H9 (cell line): ENCODE measurements at regions not wholly inside any gene's neighbourhood (a gene's known extent, or its start where the extent isn't known, plus 50 kb on each side); places are given as distances from the start of the nearest gene placed in this dataset.
"Not testable (repeated sequence)": the region's sequence is repeated elsewhere in the genome, so short reads cannot be mapped to it uniquely, and the experiment has no call there.

Source experiments
- DNase-seq: peaks from one replicate; pipeline ENCODE4 v3.0.0-alpha.2; 2017
- H2AFZ ChIP-seq: one replicate; pipeline ENCODE4 v1.6.1; 2013; ENCODE audit warnings: mild to moderate bottlenecking, low read length, control low read depth, moderate library complexity
- H2AK5ac ChIP-seq: 2 replicates; pipeline ENCODE4 v1.6.1; 2013; ENCODE audit warnings: low read length, control low read depth, mixed read lengths; ENCODE audit not compliant: insufficient read length
- H2BK120ac ChIP-seq: one replicate; pipeline ENCODE4 v1.6.1; 2013; ENCODE audit warnings: low read depth, mild to moderate bottlenecking, low read length, control low read depth, inconsistent platforms; ENCODE audit not compliant: poor library complexity, severe bottlenecking
- H2BK12ac ChIP-seq: 2 replicates; pipeline ENCODE4 v1.6.1; 2013; ENCODE audit warnings: low read length, control low read depth, mixed read lengths, low read depth; ENCODE audit not compliant: insufficient read length
- H2BK15ac ChIP-seq: 2 replicates; pipeline ENCODE4 v1.6.1; 2013; ENCODE audit warnings: low read depth, low read length, control low read depth
- H2BK20ac ChIP-seq: one replicate; pipeline ENCODE4 v1.6.1; 2013; ENCODE audit warnings: low read depth, mild to moderate bottlenecking, low read length, control low read depth, inconsistent platforms; ENCODE audit not compliant: poor library complexity, severe bottlenecking
- H2BK5ac ChIP-seq: 2 replicates; pipeline ENCODE4 v1.6.1; 2013; ENCODE audit warnings: low read length, control low read depth, mixed read lengths; ENCODE audit not compliant: insufficient read length
- H3K14ac ChIP-seq: 2 replicates; pipeline ENCODE4 v1.6.1; 2013; ENCODE audit warnings: low read length, control low read depth; ENCODE audit not compliant: insufficient read depth
- H3K18ac ChIP-seq: 2 replicates; pipeline ENCODE4 v1.6.1; 2013; ENCODE audit warnings: low read depth, mild to moderate bottlenecking, mixed read lengths, low read length, control low read depth; ENCODE audit not compliant: insufficient read length
- H3K23ac ChIP-seq: 2 replicates; pipeline ENCODE4 v1.6.1; 2013; ENCODE audit warnings: low read length, control low read depth, mixed read lengths, low read depth; ENCODE audit not compliant: insufficient read length
- H3K23me2 ChIP-seq: 2 replicates; pipeline ENCODE4 v1.6.1; 2013; ENCODE audit warnings: low read depth, mild to moderate bottlenecking, mixed read lengths, low read length, control low read depth; ENCODE audit not compliant: insufficient read length, poor library complexity, severe bottlenecking
- H3K27ac ChIP-seq: 2 replicates; pipeline ENCODE4 v1.5.1; 2013; ENCODE audit warnings: low read length, control low read depth, mixed read lengths, low read depth; ENCODE audit not compliant: insufficient read length
- H3K27me3 ChIP-seq: 2 replicates; pipeline ENCODE4 v1.6.1; 2013; ENCODE audit warnings: low read length, control low read depth, inconsistent platforms; ENCODE audit not compliant: insufficient read depth
- H3K4ac ChIP-seq: 2 replicates; pipeline ENCODE4 v1.6.1; 2013; ENCODE audit warnings: low read depth, mild to moderate bottlenecking, control low read depth, inconsistent platforms, low read length, moderate library complexity
- H3K4me1 ChIP-seq: 2 replicates; pipeline ENCODE4 v1.6.1; 2013; ENCODE audit warnings: low read length, control low read depth, inconsistent platforms; ENCODE audit not compliant: insufficient read depth
- H3K4me2 ChIP-seq: 2 replicates; pipeline ENCODE4 v1.6.1; 2013; ENCODE audit warnings: low read length, control low read depth, mixed read lengths; ENCODE audit not compliant: insufficient read length, insufficient read depth
- H3K56ac ChIP-seq: 2 replicates; pipeline ENCODE4 v1.6.1; 2013; ENCODE audit warnings: low read depth, mild to moderate bottlenecking, mixed read lengths, low read length, control low read depth; ENCODE audit not compliant: insufficient read length
- H3K79me1 ChIP-seq: 2 replicates; pipeline ENCODE4 v1.6.1; 2013; ENCODE audit warnings: low read depth, mild to moderate bottlenecking, moderate library complexity, low read length, control low read depth, inconsistent platforms; ENCODE audit not compliant: insufficient read depth, poor library complexity, severe bottlenecking
- H3K79me2 ChIP-seq: 2 replicates; pipeline ENCODE4 v1.6.1; 2013; ENCODE audit warnings: low read length, control low read depth, inconsistent platforms; ENCODE audit not compliant: insufficient read depth
- H3K9ac ChIP-seq: 2 replicates; pipeline ENCODE4 v1.6.1; 2013; ENCODE audit warnings: low read length, control low read depth, mixed read lengths; ENCODE audit not compliant: insufficient read length; ENCODE audit errors: extremely low read depth
- H3K9me3 ChIP-seq: one replicate; pipeline ENCODE4 v1.6.1; 2013; ENCODE audit warnings: low read depth, low read length, inconsistent platforms; ENCODE audit not compliant: control insufficient read depth
- H3T11ph ChIP-seq: one replicate; pipeline ENCODE4 v1.6.1; 2013; ENCODE audit warnings: mild to moderate bottlenecking, low read length, control low read depth, inconsistent platforms
- H4K20me1 ChIP-seq: one replicate; pipeline ENCODE4 v1.6.1; 2013; ENCODE audit not compliant: control insufficient read depth, insufficient read length, insufficient read depth
- H4K5ac ChIP-seq: 2 replicates; pipeline ENCODE4 v1.6.1; 2013; ENCODE audit warnings: low read depth, mild to moderate bottlenecking, mixed read lengths, low read length, control low read depth; ENCODE audit not compliant: insufficient read length
- H4K8ac ChIP-seq: replicated peaks from 2 replicates; pipeline ENCODE4 v1.6.1; 2013; ENCODE audit warnings: low read length, control low read depth, mixed read lengths, low read depth; ENCODE audit not compliant: insufficient read length
- H4K91ac ChIP-seq: 2 replicates; pipeline ENCODE4 v1.6.1; 2013; ENCODE audit warnings: low read depth, mild to moderate bottlenecking, moderate library complexity, mixed read lengths, low read length, control low read depth; ENCODE audit not compliant: insufficient read length
- H3K27ac Mint-ChIP-seq, 3 experiments: 2 replicates in 2 of 3; 3 replicates in 1 of 3; pipeline ENCODE4 v1.8.0; 2020 to 2021; ENCODE audit warnings: mixed read lengths in 3 of 3, mild to moderate bottlenecking in 1 of 3, moderate library complexity in 1 of 3
- H3K27me3 Mint-ChIP-seq: 2 replicates; pipeline ENCODE4 v1.8.0; 2021; ENCODE audit warnings: low read depth, mild to moderate bottlenecking, moderate library complexity, mixed read lengths
- H3K36me3 Mint-ChIP-seq, 3 experiments: 2 replicates in 2 of 3; 3 replicates in 1 of 3; pipeline ENCODE4 v1.8.0; 2020 to 2021; ENCODE audit warnings: low read depth in 3 of 3, mixed read lengths in 3 of 3; ENCODE audit not compliant: insufficient read depth in 1 of 3
- H3K4me1 Mint-ChIP-seq, 2 experiments: 2 replicates each; pipeline ENCODE4 v1.8.0; 2020; ENCODE audit warnings: mixed read lengths in 2 of 2
- H3K4me3 Mint-ChIP-seq, 2 experiments: 2 replicates in 1 of 2; 3 replicates in 1 of 2; pipeline ENCODE4 v1.8.0; 2020 to 2021; ENCODE audit warnings: mild to moderate bottlenecking in 2 of 2, mixed read lengths in 2 of 2, moderate library complexity in 1 of 2
- H3K9me3 Mint-ChIP-seq, 2 experiments: 2 replicates in 1 of 2; 3 replicates in 1 of 2; pipeline ENCODE4 v1.8.0; 2020; ENCODE audit warnings: mild to moderate bottlenecking in 2 of 2, mixed read lengths in 2 of 2, moderate library complexity in 1 of 2
- WGBS: extraction: QIAGEN DNeasy Blood & Tissue Kit; methylation state at CpG from one replicate; pipeline ENCODE4 v1.1.7; 2013; ENCODE audit warnings: missing lambda C conversion rate, low lambda C conversion rate, mixed read lengths; ENCODE audit not compliant: insufficient read length; ENCODE audit errors: extremely low coverage; 5-methylcytosine and 5-hydroxymethylcytosine counted together
- TF ChIP-seq, protein P1 (sequence below): fragments of 200-600 bp; sonication (generic); conservative IDR thresholded peaks from 3 replicates; pipeline ENCODE4 v1.8.0; 2021; ENCODE audit warnings: antibody characterized with exemption, mild to moderate bottlenecking

DNA sequence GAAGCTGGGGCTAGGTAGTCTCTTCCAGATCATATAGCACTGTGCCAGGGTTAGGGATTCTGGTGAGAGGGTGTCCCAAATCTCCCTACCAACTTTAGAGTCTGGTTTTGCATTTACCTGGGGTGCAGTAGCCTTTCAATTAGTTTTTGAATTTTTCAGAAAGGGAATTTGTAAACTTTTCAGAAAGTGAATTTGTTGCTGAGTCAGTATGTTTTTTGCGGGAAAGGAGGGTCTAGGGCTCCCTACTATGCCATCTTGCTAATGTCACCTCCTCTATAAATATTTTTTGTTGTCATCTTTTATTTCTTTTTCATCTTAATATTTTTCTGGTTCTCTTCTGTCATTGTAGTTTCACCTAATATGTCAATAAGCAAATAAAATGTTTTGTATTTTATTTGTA, 95.8 kb upstream of the FAM98A start:
- Histone ChIP-seq H2AFZ (no peak overlapping the region), H3T11ph (no peak overlapping the region), H4K20me1 (no peaks in the 10 kb centered on the region), H2BK5ac (no peak overlapping the region), H2BK20ac (no peak overlapping the region), H3K14ac (no peak overlapping the region), H3K4me2 (no peak overlapping the region), H4K91ac (no peak overlapping the region), H3K27ac (no peak overlapping the region), H2BK120ac (no peak overlapping the region), H3K9ac (no peak overlapping the region), H4K5ac (no peak overlapping the region), H3K56ac (no peak overlapping the region), H3K9me3 (no peaks in the 10 kb centered on the region), H3K79me2 (no peaks in the 10 kb centered on the region), H2AK5ac (no peak overlapping the region), H2BK15ac (no peak overlapping the region), H4K8ac (no peak overlapping the region), H3K23ac (no peak overlapping the region), H3K18ac (no peak overlapping the region), H3K79me1 (no peaks in the 10 kb centered on the region), H3K27me3 (no peaks in the 10 kb centered on the region), H2BK12ac (no peak overlapping the region), H3K4ac (no peak overlapping the region), H3K4me1 (no peaks in the 10 kb centered on the region), H3K23me2 (peaks cover 3% of the 10 kb centered on the region)
- H3K27ac Mint-ChIP-seq, result no peak overlapping the region
- peaks cover 42 to 48% of the 10 kb centered on the region in 2 experiments for H3K9me3 Mint-ChIP-seq
- no peaks in the 10 kb centered on the region; the same call in 1 of the 2 replicates for H3K27me3 Mint-ChIP-seq
- no CpG with 5 or more reads among the region's 1 CpG for WGBS
- H3K4me3 Mint-ChIP-seq, result no peak overlapping the region
- DNase-seq, result no peak
- peaks cover 25 to 58% (median 31%) of the 10 kb centered on the region in 3 experiments for H3K36me3 Mint-ChIP-seq
- no peaks in the 10 kb centered on the region for H3K4me1 Mint-ChIP-seq
- TF ChIP-seq, protein P1, sequence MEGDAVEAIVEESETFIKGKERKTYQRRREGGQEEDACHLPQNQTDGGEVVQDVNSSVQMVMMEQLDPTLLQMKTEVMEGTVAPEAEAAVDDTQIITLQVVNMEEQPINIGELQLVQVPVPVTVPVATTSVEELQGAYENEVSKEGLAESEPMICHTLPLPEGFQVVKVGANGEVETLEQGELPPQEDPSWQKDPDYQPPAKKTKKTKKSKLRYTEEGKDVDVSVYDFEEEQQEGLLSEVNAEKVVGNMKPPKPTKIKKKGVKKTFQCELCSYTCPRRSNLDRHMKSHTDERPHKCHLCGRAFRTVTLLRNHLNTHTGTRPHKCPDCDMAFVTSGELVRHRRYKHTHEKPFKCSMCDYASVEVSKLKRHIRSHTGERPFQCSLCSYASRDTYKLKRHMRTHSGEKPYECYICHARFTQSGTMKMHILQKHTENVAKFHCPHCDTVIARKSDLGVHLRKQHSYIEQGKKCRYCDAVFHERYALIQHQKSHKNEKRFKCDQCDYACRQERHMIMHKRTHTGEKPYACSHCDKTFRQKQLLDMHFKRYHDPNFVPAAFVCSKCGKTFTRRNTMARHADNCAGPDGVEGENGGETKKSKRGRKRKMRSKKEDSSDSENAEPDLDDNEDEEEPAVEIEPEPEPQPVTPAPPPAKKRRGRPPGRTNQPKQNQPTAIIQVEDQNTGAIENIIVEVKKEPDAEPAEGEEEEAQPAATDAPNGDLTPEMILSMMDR, result no peak

DNA sequence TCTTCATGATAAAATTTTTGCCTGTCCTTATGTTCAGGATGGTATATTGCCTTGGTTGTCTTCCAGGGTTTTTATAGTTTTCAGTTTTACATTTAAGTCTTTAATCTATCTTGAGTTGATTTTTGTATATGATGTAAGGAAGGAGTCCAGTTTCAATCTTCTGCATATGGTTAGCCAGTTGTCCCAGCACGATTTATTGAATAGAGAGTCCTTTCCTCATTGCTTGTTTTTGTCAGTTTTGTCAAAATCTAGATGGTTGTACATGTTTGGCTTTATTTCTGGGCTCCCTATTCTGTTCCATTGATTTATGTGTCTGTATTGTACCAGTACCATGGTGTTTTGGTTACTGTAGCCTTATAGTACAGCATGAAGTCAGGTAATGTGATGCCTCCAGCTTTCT, 91.6 kb upstream of the FAM98A start:
- not testable (repeated sequence) for H3K4me3 Mint-ChIP-seq, H3K4me1 Mint-ChIP-seq, DNase-seq, H2BK15ac ChIP-seq, H3K4me1 ChIP-seq, H4K8ac ChIP-seq, H3K4ac ChIP-seq, H3K9ac ChIP-seq, H2BK5ac ChIP-seq, H3K27me3 ChIP-seq, H2BK12ac ChIP-seq, H3K18ac ChIP-seq, H3K79me2 ChIP-seq, H3T11ph ChIP-seq, H3K23me2 ChIP-seq, H3K27ac ChIP-seq, H2BK20ac ChIP-seq, H2AFZ ChIP-seq, H4K5ac ChIP-seq, H3K79me1 ChIP-seq, H2AK5ac ChIP-seq, H3K14ac ChIP-seq, H3K9me3 ChIP-seq, H3K56ac ChIP-seq, H4K20me1 ChIP-seq, H3K27me3 Mint-ChIP-seq, H3K27ac Mint-ChIP-seq, H4K91ac ChIP-seq, H2BK120ac ChIP-seq, H3K4me2 ChIP-seq, H3K23ac ChIP-seq
- H3K36me3 Mint-ChIP-seq, result peaks cover 42 to 78% (median 46%) of the 10 kb centered on the region in 3 experiments
- peaks cover 68 to 69% of the 10 kb centered on the region in 2 experiments for H3K9me3 Mint-ChIP-seq
- WGBS, result no CpG with 5 or more reads among the region's 1 CpG
